Lower lobe of right lung (tissue), 2 donors: ENCODE measurements at regions not wholly inside any gene's neighbourhood (a gene's known extent, or its start where the extent isn't known, plus 50 kb on each side); places are given as distances from the start of the nearest gene placed in this dataset.

Source experiments
- ATAC-seq, 2 donors: fragments of 200-7000 bp; cut with Tn5 transposase; one replicate each; pipeline ENCODE4 v1.9.1; 2020 to 2022; ENCODE audit warnings: mild to moderate bottlenecking in 2 of 2, moderate library complexity in 2 of 2
- DNase-seq: peaks from one replicate; pipeline ENCODE4 v3.0.0-alpha.2; 2020
- H3K27ac ChIP-seq: fragments of 200-600 bp; one replicate; pipeline ENCODE4 v1.8.0; 2022
- H3K27me3 ChIP-seq: fragments of 200-600 bp; one replicate; pipeline ENCODE4 v1.8.0; 2022; ENCODE audit warnings: low read depth
- H3K36me3 ChIP-seq: fragments of 200-600 bp; one replicate; pipeline ENCODE4 v1.8.0; 2022; ENCODE audit warnings: mild to moderate bottlenecking
- H3K4me1 ChIP-seq: fragments of 200-600 bp; one replicate; pipeline ENCODE4 v1.8.0; 2022
- H3K4me3 ChIP-seq: fragments of 200-600 bp; one replicate; pipeline ENCODE4 v1.8.0; 2022; ENCODE audit warnings: mild to moderate bottlenecking
- H3K9me3 ChIP-seq: fragments of 200-600 bp; one replicate; pipeline ENCODE4 v1.8.0; 2022
- CTCF ChIP-seq: fragments of 200-600 bp; IDR thresholded peaks from one replicate; pipeline ENCODE4 v1.8.0; 2022; ENCODE audit warnings: antibody characterized with exemption, mild to moderate bottlenecking
- intact Hi-C: fragments of 100-400 bp; cut with DNase I; formaldehyde crosslinking; loops from one replicate; pipeline ENCODE4 v1.11.0; 2022
- donor health status: DM: no; HTN: yes; CAD: no; lungs with severe emphysema.

DNA sequence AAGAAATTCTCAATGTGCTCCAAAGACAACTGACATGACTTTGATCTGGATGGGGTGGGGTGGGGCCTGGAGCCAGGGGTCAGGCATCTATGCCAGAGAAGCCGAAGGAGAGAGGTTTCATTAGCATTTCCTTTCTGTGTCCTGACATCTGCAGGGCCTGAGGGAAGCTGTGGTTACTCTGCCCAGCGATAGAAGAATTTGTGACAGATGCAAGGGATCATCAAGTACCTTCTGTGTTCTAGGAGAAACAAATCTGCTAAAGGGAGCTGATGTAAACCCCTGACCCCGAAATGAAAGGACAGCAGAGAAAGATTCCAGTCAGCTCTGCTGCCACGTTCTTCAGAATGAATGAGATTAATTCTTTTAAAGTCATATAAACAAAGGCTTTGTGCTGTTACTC, 335.7 kb downstream of the PRELID2 start:
- no peak for DNase-seq
- intact Hi-C loops, result no loop called here
- TF ChIP-seq CTCF, result no peak
- Histone ChIP-seq H3K36me3 (no peaks in the 10 kb centered on the region), H3K27ac (no peak overlapping the region), H3K27me3 (no peaks in the 10 kb centered on the region), H3K4me3 (no peak overlapping the region), H3K4me1 (no peaks in the 10 kb centered on the region), H3K9me3 (no peaks in the 10 kb centered on the region)
- ATAC-seq, result peak in 1 of 2 donors; percentile 9

DNA sequence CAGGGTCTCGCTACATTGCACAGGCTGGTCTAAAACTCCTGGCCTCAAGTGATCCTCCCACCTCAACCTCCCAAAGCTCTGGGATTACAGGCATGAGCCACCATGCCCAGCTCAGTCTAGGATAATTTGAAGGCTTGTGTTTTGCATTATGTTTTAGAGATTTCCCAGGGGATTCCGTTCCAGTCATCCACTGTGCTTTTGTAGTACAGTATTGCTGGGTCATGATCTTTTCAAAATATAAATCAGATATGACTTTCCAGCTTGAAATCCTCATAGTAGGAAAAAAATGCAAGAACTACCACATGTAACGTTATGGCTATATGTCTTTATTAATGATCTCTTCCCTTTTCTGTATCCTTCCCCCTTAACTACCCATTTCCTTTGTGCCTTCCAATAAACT, 338.1 kb downstream of the PRELID2 start:
- Histone ChIP-seq H3K27me3 (no peaks in the 10 kb centered on the region), H3K4me1 (no peaks in the 10 kb centered on the region), H3K36me3 (no peaks in the 10 kb centered on the region), H3K27ac (no peak overlapping the region), H3K9me3 (no peaks in the 10 kb centered on the region), H3K4me3 (no peak overlapping the region)
- no peak for ATAC-seq
- DNase-seq, result no peak
- TF ChIP-seq CTCF, result no peak
- intact Hi-C loops, result no loop called here

DNA sequence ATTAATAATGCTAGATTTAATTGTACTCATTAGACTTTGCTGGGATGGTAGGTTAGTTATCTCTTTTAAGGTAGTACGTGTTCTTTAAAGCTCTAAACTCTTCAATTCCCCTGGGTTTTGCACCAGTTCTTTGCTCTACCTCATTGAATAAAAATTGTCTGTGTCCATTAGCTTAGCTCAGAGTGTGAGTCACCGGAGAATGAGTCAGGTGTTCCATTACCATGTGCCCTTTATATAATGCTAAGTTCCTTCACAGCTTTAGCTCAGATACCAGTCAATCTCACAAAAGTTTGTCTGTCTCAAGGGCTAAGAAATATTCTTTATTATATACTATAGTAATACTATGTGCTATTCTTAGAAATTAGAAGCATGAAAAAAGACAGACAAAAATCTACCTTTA, 339.4 kb downstream of the PRELID2 start:
- Histone ChIP-seq H3K36me3 (no peaks in the 10 kb centered on the region), H3K9me3 (no peaks in the 10 kb centered on the region), H3K27ac (no peak overlapping the region), H3K4me1 (no peaks in the 10 kb centered on the region), H3K27me3 (no peaks in the 10 kb centered on the region), H3K4me3 (no peak overlapping the region)
- DNase-seq (no peak), ATAC-seq (no peak)
- intact Hi-C loops, result no loop called here
- no peak for TF ChIP-seq CTCF

- Histone ChIP-seq H3K4me3 (no peak overlapping the region), H3K27ac (no peak overlapping the region), H3K9me3 (no peaks in the 10 kb centered on the region), H3K27me3 (no peaks in the 10 kb centered on the region), H3K4me1 (no peaks in the 10 kb centered on the region), H3K36me3 (no peaks in the 10 kb centered on the region)
- no peak for ATAC-seq
- DNase-seq, result no peak
- TF ChIP-seq CTCF, result no peak
- intact Hi-C loops, result no loop called here
Measured at GRCh38 chr5:145495196-145495595, 339.9 kb downstream of the PRELID2 start.

DNA sequence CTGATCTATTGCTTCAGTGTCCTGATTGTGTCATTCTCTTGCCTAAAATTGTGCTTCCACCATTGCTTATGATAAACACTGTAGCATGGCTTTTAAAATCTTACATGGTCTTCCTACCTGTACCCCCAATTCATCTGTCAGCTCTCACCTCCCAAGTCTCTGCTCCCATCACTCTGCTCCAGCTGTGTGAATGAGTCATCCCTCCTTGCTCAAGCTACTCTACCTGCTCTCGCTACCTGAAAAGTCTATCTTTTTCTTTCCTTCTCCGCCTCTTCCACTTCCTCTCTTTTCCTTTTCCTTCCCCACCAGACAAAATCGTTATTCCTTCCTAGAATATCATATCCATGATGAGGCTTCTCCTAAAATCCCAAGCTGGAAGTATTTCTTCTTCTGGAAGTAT, 341.7 kb downstream of the PRELID2 start:
- DNase-seq (no peak), ATAC-seq (no peak)
- no peak overlapping the region for H3K4me3 ChIP-seq
- no peak overlapping the region for H3K27ac ChIP-seq
- no peaks in the 10 kb centered on the region for H3K4me1 ChIP-seq
- no peaks in the 10 kb centered on the region for H3K27me3 ChIP-seq
- intact Hi-C loops, result no loop called here
- TF ChIP-seq CTCF, result no peak
- H3K36me3 ChIP-seq, result no peaks in the 10 kb centered on the region
- no peaks in the 10 kb centered on the region for H3K9me3 ChIP-seq

GRCh38 chr5:145489516-145489915, 345.6 kb downstream of the PRELID2 start:
- Histone ChIP-seq H3K4me1 (no peaks in the 10 kb centered on the region), H3K27me3 (no peaks in the 10 kb centered on the region), H3K36me3 (no peaks in the 10 kb centered on the region), H3K4me3 (no peak overlapping the region), H3K9me3 (no peaks in the 10 kb centered on the region), H3K27ac (no peak overlapping the region)
- intact Hi-C loops, result no loop called here
- DNase-seq, result no peak
- no peak for ATAC-seq
- TF ChIP-seq CTCF, result no peak
